CMK (cell line): ENCODE measurements at regions not wholly inside any gene's neighbourhood (a gene's known extent, or its start where the extent isn't known, plus 50 kb on each side); places are given as distances from the start of the nearest gene placed in this dataset.

ENCODE experiments used
- DNase-seq: peaks from one replicate; pipeline ENCODE4 v3.0.0-alpha.2; 2010; ENCODE audit warnings: low read depth

DNA sequence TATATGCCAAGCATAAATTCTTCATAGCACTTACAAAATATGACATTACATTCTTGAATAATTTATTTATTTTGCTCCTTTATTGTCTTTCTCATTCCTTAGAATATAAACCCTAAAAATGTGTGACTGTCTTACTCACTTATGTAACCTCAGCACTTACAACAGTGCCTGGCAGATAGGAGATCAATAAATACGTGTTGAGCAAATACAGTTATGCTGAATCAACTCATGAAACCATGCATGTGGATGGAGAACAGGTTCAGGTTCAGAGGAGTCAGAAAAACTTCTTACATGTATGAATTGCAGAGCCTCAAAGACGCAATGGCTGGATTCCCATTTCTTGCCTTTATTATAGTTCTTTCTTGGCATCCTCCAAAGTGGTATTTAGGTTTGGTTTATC, 659.4 kb upstream of the CHAC2 start:
- DNase-seq = no peak

GRCh38 chr2:53104263-53104662, 663.3 kb upstream of the CHAC2 start:
- DNase-seq = no peak

DNA sequence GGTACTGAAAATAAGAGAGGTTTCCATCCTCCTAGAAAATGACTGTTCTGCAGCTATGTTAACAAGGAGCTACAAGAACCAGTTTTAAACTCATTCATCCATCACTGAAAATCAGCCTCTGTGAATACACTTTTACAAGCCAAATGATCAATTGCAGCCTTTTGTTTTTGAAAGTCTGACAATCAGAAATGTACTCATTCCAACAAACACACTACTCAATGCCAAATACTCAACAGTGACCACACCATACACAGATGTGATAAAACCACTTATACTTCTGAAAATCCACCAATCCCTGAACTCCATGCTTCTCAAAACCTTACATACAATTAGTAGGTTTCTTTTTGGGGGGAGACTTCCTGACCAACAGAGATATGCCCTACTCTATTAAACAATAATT, 663.9 kb upstream of the CHAC2 start:
- DNase-seq = no peak

GRCh38 chr2:53098696-53099078, 668.9 kb upstream of the CHAC2 start:
- no peak for DNase-seq

GRCh38 chr2:53096351-53096750, 671.3 kb upstream of the CHAC2 start:
- no peak for DNase-seq

DNA sequence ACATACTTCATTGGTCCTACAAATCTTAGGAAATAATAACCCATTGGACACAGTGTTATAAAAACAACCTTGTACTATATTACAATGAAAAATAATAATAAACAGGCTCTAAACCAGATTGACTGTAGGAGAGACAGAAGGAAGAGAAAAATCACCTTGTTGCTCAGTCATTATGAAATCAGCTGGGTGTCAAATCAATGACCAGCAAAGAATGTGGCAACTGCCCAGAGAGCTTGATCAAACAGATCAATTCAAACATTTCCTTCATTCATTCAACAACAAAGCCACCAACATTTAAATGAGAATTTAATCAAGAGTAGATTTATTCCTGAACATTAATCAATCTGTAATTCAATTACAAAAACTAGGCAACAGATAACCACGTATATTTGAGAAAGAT, 671.9 kb upstream of the CHAC2 start:
- DNase-seq = no peak

- DNase-seq = no peak
Observed at GRCh38 chr2:53095227-53095626, 672.4 kb upstream of the CHAC2 start.

DNA sequence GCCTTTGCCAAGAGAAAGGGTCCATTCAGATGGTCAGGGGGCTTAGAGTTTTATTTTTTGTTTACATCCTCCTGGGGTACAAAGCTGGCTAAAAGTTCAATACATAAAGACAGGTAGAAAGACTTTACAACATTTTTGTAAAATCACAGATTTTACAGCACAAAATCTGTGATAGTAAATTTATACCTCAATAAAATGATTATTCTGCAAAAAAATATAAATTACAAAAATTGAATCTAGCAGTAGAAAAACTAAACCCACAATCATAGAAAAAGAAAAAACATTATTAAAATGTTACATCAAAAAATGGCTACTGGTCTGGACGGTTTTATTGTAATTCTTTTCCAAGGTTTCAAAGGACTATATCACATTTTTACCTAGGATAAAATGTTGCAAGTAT, 674.2 kb upstream of the CHAC2 start:
- DNase-seq = no peak

GRCh38 chr2:53091183-53091582, 676.4 kb upstream of the CHAC2 start:
- no peak for DNase-seq

DNA sequence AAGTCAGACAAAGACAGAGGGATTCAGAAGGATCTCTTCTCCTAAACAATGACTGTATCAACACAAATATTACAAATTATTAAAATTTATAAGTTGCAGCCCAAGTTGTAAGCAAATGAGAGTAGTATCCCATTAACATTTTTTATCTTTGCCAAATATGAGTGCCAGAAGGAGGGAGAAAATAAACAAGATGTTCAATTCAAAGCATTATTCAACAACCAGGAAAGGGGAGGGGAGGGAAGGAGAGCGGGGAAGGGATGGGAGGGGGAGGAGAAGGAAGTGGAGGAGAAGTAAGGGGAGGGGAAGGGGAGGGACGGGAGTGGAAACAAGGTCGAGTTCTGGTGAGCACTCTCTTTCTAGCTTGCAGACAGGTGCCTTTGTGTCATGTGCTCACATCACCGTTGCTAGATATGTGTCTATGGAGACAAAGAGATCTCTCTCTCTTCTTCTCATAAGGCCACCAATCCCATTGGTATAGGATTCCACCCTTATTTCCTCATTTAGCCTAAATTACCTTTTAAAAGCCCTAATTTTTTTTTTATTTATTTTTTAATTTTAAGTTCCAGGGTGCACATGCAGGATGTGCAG, 679.6 kb upstream of the CHAC2 start:
- DNase-seq = no peak

DNA sequence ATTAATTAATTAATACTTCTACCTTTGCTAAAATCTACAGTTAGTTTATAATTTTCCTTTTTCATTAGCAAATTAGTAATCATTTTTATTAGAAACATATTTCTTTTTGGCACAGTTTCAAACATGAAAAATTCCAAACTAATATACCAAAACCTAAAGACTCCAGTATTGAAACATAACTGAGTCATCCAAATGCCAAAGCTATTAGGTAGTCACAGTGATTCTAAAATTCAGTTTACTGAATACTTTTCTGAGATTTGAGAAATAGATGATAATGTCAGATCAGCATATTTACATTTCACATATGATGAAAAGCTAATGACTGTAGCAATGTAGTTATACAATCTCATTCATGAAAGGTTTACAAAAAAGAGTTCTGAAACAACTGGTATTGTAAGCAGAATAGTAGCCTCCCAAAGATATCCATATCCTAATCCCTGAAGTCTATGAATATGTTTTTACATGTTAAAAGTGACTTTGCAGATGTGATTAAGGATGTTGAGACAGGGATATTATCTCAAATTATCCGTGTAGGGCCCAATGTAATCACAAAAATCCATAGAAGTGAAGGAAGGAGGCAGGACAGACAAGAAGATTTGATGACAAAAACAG, 680.2 kb upstream of the CHAC2 start:
- DNase-seq = no peak

DNA sequence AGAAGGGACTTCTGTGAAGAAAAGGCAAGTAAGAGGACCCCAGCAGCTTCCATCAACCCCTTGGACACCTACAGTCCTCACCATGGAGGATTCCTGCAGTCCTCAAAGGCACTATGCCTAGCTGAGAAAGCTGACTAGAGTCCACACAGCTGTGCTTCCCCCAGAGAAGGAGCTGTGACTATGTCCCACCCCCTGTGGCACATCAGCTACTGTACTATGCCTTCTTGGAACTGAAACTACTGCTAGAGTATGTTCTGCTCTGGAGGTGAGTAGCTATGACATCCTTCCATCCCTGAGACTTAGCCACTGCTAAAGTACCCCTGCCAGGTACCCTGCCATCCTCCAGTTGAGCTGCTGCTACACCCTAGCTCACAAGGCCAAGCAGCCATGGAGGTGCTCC, 690.2 kb upstream of the CHAC2 start:
- no peak for DNase-seq

DNA sequence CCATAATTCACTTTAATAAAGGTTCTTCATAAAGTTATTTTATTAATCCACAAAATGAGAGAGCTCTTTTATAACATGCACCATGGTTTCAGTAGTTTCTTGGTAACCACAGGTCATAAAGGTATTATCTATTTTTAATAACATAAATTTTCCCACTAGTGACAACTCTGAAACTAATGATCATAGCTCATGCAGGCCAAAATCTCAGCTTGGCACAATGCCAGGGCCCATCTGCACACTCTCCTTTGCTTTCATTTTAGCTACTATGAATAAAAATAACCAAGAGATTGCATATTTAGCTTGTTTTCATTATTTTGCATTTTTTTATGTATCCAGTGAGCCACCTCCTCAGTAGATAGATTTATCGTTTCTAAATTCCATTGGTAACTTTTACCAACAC, 691.8 kb upstream of the CHAC2 start:
- DNase-seq = no peak

- no peak for DNase-seq
Observed at GRCh38 chr2:53067533-53067932, 700.1 kb upstream of the CHAC2 start.

DNA sequence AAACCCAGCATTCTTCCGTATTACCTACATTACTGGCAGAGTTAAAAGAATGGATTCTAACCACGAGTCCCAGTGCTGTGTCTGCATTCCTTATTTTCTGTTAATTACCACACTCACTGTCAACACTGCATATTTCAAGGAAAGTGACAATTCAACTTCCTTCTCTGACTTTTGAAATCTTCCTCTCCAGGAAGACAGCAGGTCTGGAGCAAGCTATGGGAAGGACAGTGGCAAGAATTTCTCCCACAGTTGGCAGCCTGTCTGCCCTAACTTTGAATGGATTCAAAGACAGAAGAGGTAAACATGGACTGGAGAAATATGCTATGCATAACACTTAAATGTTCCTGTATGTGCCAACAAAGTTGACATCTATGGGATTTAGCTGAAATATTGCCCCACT, 700.5 kb upstream of the CHAC2 start:
- no peak for DNase-seq

DNA sequence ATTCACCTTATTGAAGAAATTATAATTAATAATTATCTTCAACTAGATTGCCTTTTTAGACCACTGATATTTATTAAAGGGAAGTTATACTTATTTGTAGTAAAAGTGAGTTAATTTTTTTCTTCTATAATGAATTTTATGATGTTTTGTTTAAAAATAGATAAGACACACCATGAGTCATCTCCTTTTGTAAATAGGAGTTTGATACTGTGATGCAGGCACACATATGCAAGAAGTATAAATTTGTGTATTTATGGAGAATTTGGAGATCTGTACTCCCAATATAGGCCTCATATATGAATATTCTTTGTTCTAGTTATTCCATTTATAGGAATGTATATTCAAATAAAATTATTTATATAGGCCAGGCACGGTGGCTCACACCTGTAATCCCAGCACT, 703.5 kb upstream of the CHAC2 start:
- DNase-seq = no peak

DNA sequence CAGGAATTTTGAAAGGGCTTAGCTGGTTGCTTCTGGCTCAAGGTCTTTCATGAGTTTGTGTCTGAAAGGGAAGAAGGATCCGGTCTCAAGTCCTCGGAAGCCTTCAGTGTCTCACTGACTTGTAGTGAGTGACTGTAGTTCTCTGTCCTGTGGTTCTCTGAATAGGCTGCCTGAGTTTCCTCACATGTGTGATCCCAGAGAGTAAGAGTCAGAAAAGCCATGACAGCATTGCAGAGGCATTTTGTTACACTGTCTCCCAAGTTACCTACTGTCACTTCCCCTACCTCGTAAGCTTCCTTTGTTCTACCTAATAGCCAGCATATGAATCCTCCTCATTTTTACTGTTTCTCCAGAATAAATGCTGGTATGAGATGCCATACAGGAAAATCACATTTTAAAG, 709.1 kb upstream of the CHAC2 start:
- no peak for DNase-seq

DNA sequence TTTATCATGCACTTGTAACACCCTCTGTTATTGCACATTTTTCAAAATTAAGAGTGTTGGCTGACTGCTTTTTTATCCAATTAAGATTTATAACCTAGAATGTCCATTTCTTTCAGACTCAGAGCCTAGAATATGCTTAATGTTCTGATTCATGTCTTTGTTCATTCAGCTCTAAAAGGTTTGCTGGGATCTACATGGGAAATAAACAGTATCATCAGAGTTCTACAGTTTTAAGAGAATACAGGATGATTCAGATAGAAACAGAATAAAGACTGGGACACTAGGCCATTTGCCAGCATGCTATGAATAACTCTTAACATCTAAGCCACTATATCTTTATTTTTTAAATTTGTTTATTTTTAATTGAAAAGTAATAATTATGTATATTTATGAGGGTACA, 713.7 kb upstream of the CHAC2 start:
- no peak for DNase-seq

GRCh38 chr2:53051157-53051556, 716.4 kb upstream of the CHAC2 start:
- DNase-seq = no peak

DNA sequence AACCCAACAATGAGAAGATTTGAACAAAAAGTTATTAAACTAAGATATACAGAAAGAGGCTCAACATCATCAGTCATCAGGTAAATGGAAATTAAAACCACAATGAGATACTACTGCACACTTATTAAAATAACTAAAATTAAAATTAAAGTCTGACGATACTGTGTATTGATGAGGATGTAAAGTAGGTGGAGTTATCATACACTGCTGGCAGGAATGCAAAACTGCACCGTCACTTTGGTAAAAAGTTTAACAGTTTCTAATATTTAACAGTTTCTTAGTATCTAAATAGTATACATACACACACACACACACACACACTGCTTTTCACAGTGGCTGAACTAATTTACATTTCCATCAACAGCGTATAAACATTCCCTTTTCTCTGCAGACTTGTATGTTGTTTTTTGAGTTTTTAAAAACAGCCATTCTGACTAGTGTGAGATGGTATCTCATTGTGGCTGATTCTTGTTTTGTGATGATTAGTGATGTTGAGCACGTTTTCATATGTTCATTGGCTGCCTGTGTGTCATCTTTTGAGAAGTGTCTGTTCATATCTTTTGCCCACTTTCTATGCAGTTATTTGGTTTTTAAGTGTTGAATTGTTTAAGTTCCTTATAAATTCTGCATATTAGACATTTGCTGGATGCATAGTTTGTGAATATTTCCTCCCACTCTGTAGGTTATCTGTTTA, 726.9 kb upstream of the CHAC2 start:
- DNase-seq = no peak

- DNase-seq = no peak
Observed at GRCh38 chr2:53036196-53036595, 731.4 kb upstream of the CHAC2 start.

GRCh38 chr2:53035153-53035552, 732.5 kb upstream of the CHAC2 start:
- no peak for DNase-seq

- DNase-seq = no peak
Observed at GRCh38 chr2:53033411-53033810, 734.2 kb upstream of the CHAC2 start.
